H9 (cell line): ENCODE measurements at regions not wholly inside any gene's neighbourhood (a gene's known extent, or its start where the extent isn't known, plus 50 kb on each side); places are given as distances from the start of the nearest gene placed in this dataset.

Source experiments
- DNase-seq: peaks from one replicate; pipeline ENCODE4 v3.0.0-alpha.2; 2017
- H2AFZ ChIP-seq: one replicate; pipeline ENCODE4 v1.6.1; 2013; ENCODE audit warnings: mild to moderate bottlenecking, low read length, control low read depth, moderate library complexity
- H2AK5ac ChIP-seq: 2 replicates; pipeline ENCODE4 v1.6.1; 2013; ENCODE audit warnings: low read length, control low read depth, mixed read lengths; ENCODE audit not compliant: insufficient read length
- H2BK120ac ChIP-seq: one replicate; pipeline ENCODE4 v1.6.1; 2013; ENCODE audit warnings: low read depth, mild to moderate bottlenecking, low read length, control low read depth, inconsistent platforms; ENCODE audit not compliant: poor library complexity, severe bottlenecking
- H2BK12ac ChIP-seq: 2 replicates; pipeline ENCODE4 v1.6.1; 2013; ENCODE audit warnings: low read length, control low read depth, mixed read lengths, low read depth; ENCODE audit not compliant: insufficient read length
- H2BK15ac ChIP-seq: 2 replicates; pipeline ENCODE4 v1.6.1; 2013; ENCODE audit warnings: low read depth, low read length, control low read depth
- H2BK20ac ChIP-seq: one replicate; pipeline ENCODE4 v1.6.1; 2013; ENCODE audit warnings: low read depth, mild to moderate bottlenecking, low read length, control low read depth, inconsistent platforms; ENCODE audit not compliant: poor library complexity, severe bottlenecking
- H2BK5ac ChIP-seq: 2 replicates; pipeline ENCODE4 v1.6.1; 2013; ENCODE audit warnings: low read length, control low read depth, mixed read lengths; ENCODE audit not compliant: insufficient read length
- H3K14ac ChIP-seq: 2 replicates; pipeline ENCODE4 v1.6.1; 2013; ENCODE audit warnings: low read length, control low read depth; ENCODE audit not compliant: insufficient read depth
- H3K18ac ChIP-seq: 2 replicates; pipeline ENCODE4 v1.6.1; 2013; ENCODE audit warnings: low read depth, mild to moderate bottlenecking, mixed read lengths, low read length, control low read depth; ENCODE audit not compliant: insufficient read length
- H3K23ac ChIP-seq: 2 replicates; pipeline ENCODE4 v1.6.1; 2013; ENCODE audit warnings: low read length, control low read depth, mixed read lengths, low read depth; ENCODE audit not compliant: insufficient read length
- H3K23me2 ChIP-seq: 2 replicates; pipeline ENCODE4 v1.6.1; 2013; ENCODE audit warnings: low read depth, mild to moderate bottlenecking, mixed read lengths, low read length, control low read depth; ENCODE audit not compliant: insufficient read length, poor library complexity, severe bottlenecking
- H3K27ac ChIP-seq: 2 replicates; pipeline ENCODE4 v1.5.1; 2013; ENCODE audit warnings: low read length, control low read depth, mixed read lengths, low read depth; ENCODE audit not compliant: insufficient read length
- H3K27me3 ChIP-seq: 2 replicates; pipeline ENCODE4 v1.6.1; 2013; ENCODE audit warnings: low read length, control low read depth, inconsistent platforms; ENCODE audit not compliant: insufficient read depth
- H3K4ac ChIP-seq: 2 replicates; pipeline ENCODE4 v1.6.1; 2013; ENCODE audit warnings: low read depth, mild to moderate bottlenecking, control low read depth, inconsistent platforms, low read length, moderate library complexity
- H3K4me1 ChIP-seq: 2 replicates; pipeline ENCODE4 v1.6.1; 2013; ENCODE audit warnings: low read length, control low read depth, inconsistent platforms; ENCODE audit not compliant: insufficient read depth
- H3K4me2 ChIP-seq: 2 replicates; pipeline ENCODE4 v1.6.1; 2013; ENCODE audit warnings: low read length, control low read depth, mixed read lengths; ENCODE audit not compliant: insufficient read length, insufficient read depth
- H3K56ac ChIP-seq: 2 replicates; pipeline ENCODE4 v1.6.1; 2013; ENCODE audit warnings: low read depth, mild to moderate bottlenecking, mixed read lengths, low read length, control low read depth; ENCODE audit not compliant: insufficient read length
- H3K79me1 ChIP-seq: 2 replicates; pipeline ENCODE4 v1.6.1; 2013; ENCODE audit warnings: low read depth, mild to moderate bottlenecking, moderate library complexity, low read length, control low read depth, inconsistent platforms; ENCODE audit not compliant: insufficient read depth, poor library complexity, severe bottlenecking
- H3K79me2 ChIP-seq: 2 replicates; pipeline ENCODE4 v1.6.1; 2013; ENCODE audit warnings: low read length, control low read depth, inconsistent platforms; ENCODE audit not compliant: insufficient read depth
- H3K9ac ChIP-seq: 2 replicates; pipeline ENCODE4 v1.6.1; 2013; ENCODE audit warnings: low read length, control low read depth, mixed read lengths; ENCODE audit not compliant: insufficient read length; ENCODE audit errors: extremely low read depth
- H3K9me3 ChIP-seq: one replicate; pipeline ENCODE4 v1.6.1; 2013; ENCODE audit warnings: low read depth, low read length, inconsistent platforms; ENCODE audit not compliant: control insufficient read depth
- H3T11ph ChIP-seq: one replicate; pipeline ENCODE4 v1.6.1; 2013; ENCODE audit warnings: mild to moderate bottlenecking, low read length, control low read depth, inconsistent platforms
- H4K20me1 ChIP-seq: one replicate; pipeline ENCODE4 v1.6.1; 2013; ENCODE audit not compliant: control insufficient read depth, insufficient read length, insufficient read depth
- H4K5ac ChIP-seq: 2 replicates; pipeline ENCODE4 v1.6.1; 2013; ENCODE audit warnings: low read depth, mild to moderate bottlenecking, mixed read lengths, low read length, control low read depth; ENCODE audit not compliant: insufficient read length
- H4K8ac ChIP-seq: replicated peaks from 2 replicates; pipeline ENCODE4 v1.6.1; 2013; ENCODE audit warnings: low read length, control low read depth, mixed read lengths, low read depth; ENCODE audit not compliant: insufficient read length
- H4K91ac ChIP-seq: 2 replicates; pipeline ENCODE4 v1.6.1; 2013; ENCODE audit warnings: low read depth, mild to moderate bottlenecking, moderate library complexity, mixed read lengths, low read length, control low read depth; ENCODE audit not compliant: insufficient read length
- H3K27ac Mint-ChIP-seq, 3 experiments: 2 replicates in 2 of 3; 3 replicates in 1 of 3; pipeline ENCODE4 v1.8.0; 2020 to 2021; ENCODE audit warnings: mixed read lengths in 3 of 3, mild to moderate bottlenecking in 1 of 3, moderate library complexity in 1 of 3
- H3K27me3 Mint-ChIP-seq: 2 replicates; pipeline ENCODE4 v1.8.0; 2021; ENCODE audit warnings: low read depth, mild to moderate bottlenecking, moderate library complexity, mixed read lengths
- H3K36me3 Mint-ChIP-seq, 3 experiments: 2 replicates in 2 of 3; 3 replicates in 1 of 3; pipeline ENCODE4 v1.8.0; 2020 to 2021; ENCODE audit warnings: low read depth in 3 of 3, mixed read lengths in 3 of 3; ENCODE audit not compliant: insufficient read depth in 1 of 3
- H3K4me1 Mint-ChIP-seq, 2 experiments: 2 replicates each; pipeline ENCODE4 v1.8.0; 2020; ENCODE audit warnings: mixed read lengths in 2 of 2
- H3K4me3 Mint-ChIP-seq, 2 experiments: 2 replicates in 1 of 2; 3 replicates in 1 of 2; pipeline ENCODE4 v1.8.0; 2020 to 2021; ENCODE audit warnings: mild to moderate bottlenecking in 2 of 2, mixed read lengths in 2 of 2, moderate library complexity in 1 of 2
- H3K9me3 Mint-ChIP-seq, 2 experiments: 2 replicates in 1 of 2; 3 replicates in 1 of 2; pipeline ENCODE4 v1.8.0; 2020; ENCODE audit warnings: mild to moderate bottlenecking in 2 of 2, mixed read lengths in 2 of 2, moderate library complexity in 1 of 2
- WGBS: extraction: QIAGEN DNeasy Blood & Tissue Kit; methylation state at CpG from one replicate; pipeline ENCODE4 v1.1.7; 2013; ENCODE audit warnings: missing lambda C conversion rate, low lambda C conversion rate, mixed read lengths; ENCODE audit not compliant: insufficient read length; ENCODE audit errors: extremely low coverage; 5-methylcytosine and 5-hydroxymethylcytosine counted together
- TF ChIP-seq, protein P1 (sequence below): fragments of 200-600 bp; sonication (generic); conservative IDR thresholded peaks from 3 replicates; pipeline ENCODE4 v1.8.0; 2021; ENCODE audit warnings: antibody characterized with exemption, mild to moderate bottlenecking

DNA sequence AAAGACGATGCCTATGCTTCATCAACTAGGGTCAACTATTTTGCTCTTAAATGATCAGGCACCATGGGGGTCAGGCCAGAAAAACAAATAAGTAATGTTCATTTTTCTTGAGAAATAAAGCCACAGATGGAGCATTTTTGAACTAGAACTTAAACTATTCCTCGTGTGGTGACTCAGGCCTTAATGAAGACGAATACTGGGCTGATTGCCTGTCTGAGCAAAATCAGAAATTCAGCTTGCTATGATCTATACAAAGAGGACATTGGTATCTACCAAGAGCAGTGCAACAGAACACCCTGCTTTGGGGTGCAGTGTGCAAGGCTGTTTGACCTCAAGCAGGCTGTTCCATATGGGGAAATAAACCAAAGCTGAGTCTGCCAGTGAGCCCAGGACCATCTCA is 176.0 kb downstream of the NRP2 start:
- Histone ChIP-seq H3K27me3 (no peaks in the 10 kb centered on the region), H3K79me2 (no peaks in the 10 kb centered on the region), H3K9ac (no peak overlapping the region), H3K56ac (no peak overlapping the region), H2BK20ac (no peak overlapping the region), H2BK120ac (no peak overlapping the region), H4K91ac (no peak overlapping the region), H4K8ac (no peak overlapping the region), H3K23me2 (no peaks in the 10 kb centered on the region), H3K18ac (no peak overlapping the region), H2BK5ac (no peak overlapping the region), H2BK15ac (no peak overlapping the region), H3K4ac (no peak overlapping the region), H3T11ph (no peak overlapping the region), H2AFZ (no peak overlapping the region), H4K5ac (no peak overlapping the region), H3K4me1 (no peaks in the 10 kb centered on the region), H4K20me1 (no peaks in the 10 kb centered on the region), H2AK5ac (no peak overlapping the region), H3K23ac (no peak overlapping the region), H3K27ac (no peak overlapping the region), H3K79me1 (no peaks in the 10 kb centered on the region), H2BK12ac (no peak overlapping the region), H3K4me2 (no peak overlapping the region), H3K14ac (no peak overlapping the region; the same call in 1 of the 2 replicates), H3K9me3 (no peaks in the 10 kb centered on the region)
- H3K27me3 Mint-ChIP-seq, result peaks cover 1% of the 10 kb centered on the region
- DNase-seq, result no peak
- H3K36me3 Mint-ChIP-seq, result no peaks in the 10 kb centered on the region; a peak in 1 of 7 replicates
- H3K27ac Mint-ChIP-seq, result no peak overlapping the region
- no peak overlapping the region for H3K4me3 Mint-ChIP-seq
- WGBS, result no CpG with 5 or more reads among the region's 3 CpGs
- TF ChIP-seq, protein P1, sequence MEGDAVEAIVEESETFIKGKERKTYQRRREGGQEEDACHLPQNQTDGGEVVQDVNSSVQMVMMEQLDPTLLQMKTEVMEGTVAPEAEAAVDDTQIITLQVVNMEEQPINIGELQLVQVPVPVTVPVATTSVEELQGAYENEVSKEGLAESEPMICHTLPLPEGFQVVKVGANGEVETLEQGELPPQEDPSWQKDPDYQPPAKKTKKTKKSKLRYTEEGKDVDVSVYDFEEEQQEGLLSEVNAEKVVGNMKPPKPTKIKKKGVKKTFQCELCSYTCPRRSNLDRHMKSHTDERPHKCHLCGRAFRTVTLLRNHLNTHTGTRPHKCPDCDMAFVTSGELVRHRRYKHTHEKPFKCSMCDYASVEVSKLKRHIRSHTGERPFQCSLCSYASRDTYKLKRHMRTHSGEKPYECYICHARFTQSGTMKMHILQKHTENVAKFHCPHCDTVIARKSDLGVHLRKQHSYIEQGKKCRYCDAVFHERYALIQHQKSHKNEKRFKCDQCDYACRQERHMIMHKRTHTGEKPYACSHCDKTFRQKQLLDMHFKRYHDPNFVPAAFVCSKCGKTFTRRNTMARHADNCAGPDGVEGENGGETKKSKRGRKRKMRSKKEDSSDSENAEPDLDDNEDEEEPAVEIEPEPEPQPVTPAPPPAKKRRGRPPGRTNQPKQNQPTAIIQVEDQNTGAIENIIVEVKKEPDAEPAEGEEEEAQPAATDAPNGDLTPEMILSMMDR, result no peak
- peaks cover 2 to 3% of the 10 kb centered on the region in 2 experiments; a peak in 4 of 5 replicates for H3K9me3 Mint-ChIP-seq
- peaks cover 7 to 14% of the 10 kb centered on the region in 2 experiments for H3K4me1 Mint-ChIP-seq
